Heart right ventricle (tissue), 16 donors: ENCODE measurements at regions not wholly inside any gene's neighbourhood (a gene's known extent, or its start where the extent isn't known, plus 50 kb on each side); places are given as distances from the start of the nearest gene placed in this dataset.
"Not testable (repeated sequence)": the region's sequence is repeated elsewhere in the genome, so short reads cannot be mapped to it uniquely, and the experiment has no call there.

Source experiments
- ATAC-seq, 8 donors: fragments of 200-7000 bp; cut with Tn5 transposase; one replicate each; pipeline ENCODE4 v1.9.1; 2020; ENCODE audit warnings: mild to moderate bottlenecking in 8 of 8, moderate library complexity in 8 of 8, moderate number of reproducible peaks in 1 of 8
- DNase-seq, 2 donors: peaks; one replicate each; pipeline ENCODE4 v3.0.0-alpha.2; 2020
- H3K27ac ChIP-seq, 10 donors: fragments of 200-600 bp; sonication (generic) in 2 of 10; one replicate each; pipeline versions ENCODE4 v1.5.0 to v1.8.0; 2020 to 2022; ENCODE audit warnings: mild to moderate bottlenecking in 3 of 10
- H3K27me3 ChIP-seq, 7 donors: fragments of 200-600 bp; one replicate each; pipeline ENCODE4 v1.8.0; 2021 to 2022; ENCODE audit warnings: mild to moderate bottlenecking in 2 of 7
- H3K36me3 ChIP-seq, 9 donors: fragments of 200-600 bp; sonication (generic) in 1 of 9; one replicate each; pipeline versions ENCODE4 v1.5.0 to v1.8.0; 2020 to 2022; ENCODE audit warnings: mild to moderate bottlenecking in 2 of 9
- H3K4me1 ChIP-seq, 9 donors: fragments of 200-600 bp; sonication (generic) in 1 of 9; one replicate each; pipeline versions ENCODE4 v1.5.0 to v1.8.0; 2020 to 2022; ENCODE audit warnings: mild to moderate bottlenecking in 4 of 9
- H3K4me3 ChIP-seq, 10 donors: fragments of 200-600 bp; sonication (generic) in 2 of 10; one replicate each; pipeline versions ENCODE4 v1.5.0 to v1.8.0; 2020 to 2022; ENCODE audit warnings: mild to moderate bottlenecking in 7 of 10, moderate library complexity in 2 of 10
- H3K9me3 ChIP-seq, 11 donors: fragments of 200-600 bp in 10 of 11; sonication (generic) in 2 of 11; one replicate each; pipeline versions ENCODE4 v1.5.0 to v1.8.0; 2013 to 2022; ENCODE audit warnings: mild to moderate bottlenecking in 2 of 11, control low read depth in 1 of 11, moderate library complexity in 1 of 11
- CTCF ChIP-seq, 9 donors: fragments of 200-600 bp; sonication (generic) in 2 of 9; IDR thresholded peaks; one replicate each; pipeline versions ENCODE4 v1.5.0 to v1.8.0; 2021 to 2022; ENCODE audit warnings: antibody characterized with exemption in 9 of 9, mild to moderate bottlenecking in 5 of 9, moderate library complexity in 1 of 9
- WGBS, 2 donors: extraction: QIAGEN DNeasy Blood & Tissue Kit; methylation state at CpG; one replicate each; pipeline ENCODE4 v1.1.7; 2013; ENCODE audit warnings: inconsistent platforms in 1 of 2; 5-methylcytosine and 5-hydroxymethylcytosine counted together
- intact Hi-C, 10 donors: fragments of 100-400 bp; cut with DNase I; formaldehyde crosslinking; loops; one replicate each; pipeline versions ENCODE4 v1.11.1 to v1.14.2; 2022
- donor health status: Arrhythmogenic right ventricular cardiomyopathy.
- donor health status: ischemic (EF 13 %, LVEDD 7.1; RV severe dilation, severe dysfunction).
- donor health status: healthy with polysubstance abuse.
- donor health status: DM: no; HTN: yes; CAD: no.
- donor health status: DM: no; HTN: no; CAD: no.
- donor health status: ischemic (EF 25% LVEDD 6.9; RV normal size, moderate dysfunction).
- donor health status: ischemic (EF 25% LVEDD 5.7; RV mildly dilated, moderate dysfunction).
- donor health status: healthy.
- donor health status: DM: yes; HTN: yes; CAD: no.
- donor health status: Ischemic cardiomyopathy.
- donor health status: ischemic (EF 35%, LVEDD 5.7; RV mildly dilated, moderate dysfunction).
- donor health status: nonischemic (EF 11% LVEDD 7.7; RV severe dilation, severe dysfunction).
- donor health status: DM: yes; HTN: yes; CAD: no.
- donor health status: PGD.
- donor health status: ischemic (EF 29% LVEDD 5.4; RV normal size, mild dysfunction).
- donor health status: nonischemic (EF 23%, LVEDD 6.1; RV moderate dilation, normal function).

- no CpG with 5 or more reads among the region's 6 CpGs for WGBS, 2 donors
- H3K4me3 ChIP-seq, intact Hi-C loops, H3K9me3 ChIP-seq, H3K27me3 ChIP-seq, H3K4me1 ChIP-seq, ATAC-seq, H3K27ac ChIP-seq, DNase-seq, H3K36me3 ChIP-seq: not testable (repeated sequence)
Observed at GRCh38 chr16:16723819-16724519, 345.0 kb downstream of the NPIPA7 start.

- DNase-seq, intact Hi-C loops, ATAC-seq, H3K4me1 ChIP-seq, H3K27me3 ChIP-seq, H3K36me3 ChIP-seq, H3K27ac ChIP-seq, H3K4me3 ChIP-seq, H3K9me3 ChIP-seq: not testable (repeated sequence)
- no CpG with 5 or more reads among the region's 2 CpGs for WGBS, 2 donors
Observed at GRCh38 chr16:16727048-16727447, 348.1 kb downstream of the NPIPA7 start.

GRCh38 chr16:16742573-16742972 lies 363.6 kb downstream of the NPIPA7 start:
- H3K36me3 ChIP-seq, ATAC-seq, H3K4me3 ChIP-seq, H3K27ac ChIP-seq, intact Hi-C loops, H3K9me3 ChIP-seq, DNase-seq, H3K4me1 ChIP-seq, H3K27me3 ChIP-seq: not testable (repeated sequence)
- WGBS, 2 donors = 43 to 71% methylated on average over 1 of the region's 1 CpG

- H3K36me3 ChIP-seq, H3K4me3 ChIP-seq, intact Hi-C loops, H3K27me3 ChIP-seq, H3K4me1 ChIP-seq, H3K27ac ChIP-seq, ATAC-seq, H3K9me3 ChIP-seq, DNase-seq: not testable (repeated sequence)
- WGBS, 2 donors = 88 to 100% methylated on average over 1 of the region's 5 CpGs
Observed at GRCh38 chr16:16754992-16755667, 376.2 kb downstream of the NPIPA7 start.

- Histone ChIP-seq H3K27ac (no peak overlapping the region), H3K4me1 (no peaks in the 10 kb centered on the region), H3K27me3 (no peaks in the 10 kb centered on the region), H3K9me3 (peaks cover 0 to 3% (median 0%) of the 10 kb centered on the region in 11 donors), H3K36me3 (no peaks in the 10 kb centered on the region), H3K4me3 (no peak overlapping the region)
- DNase-seq (no peak), ATAC-seq (no peak)
- TF ChIP-seq CTCF (IDR thresholded peaks at IDR 0.05) = no peak
- 76 to 78% methylated on average over 4 of the region's 4 CpGs for WGBS, 2 donors
- intact Hi-C loops = no loop called here
Observed at GRCh38 chr16:16763449-16763848, 384.5 kb downstream of the NPIPA7 start.

- 58 to 86% methylated on average over 1 of the region's 1 CpG for WGBS, 2 donors
- intact Hi-C loops, H3K9me3 ChIP-seq: not testable (repeated sequence)
Observed at GRCh38 chr16:16770717-16771116, 391.8 kb downstream of the NPIPA7 start.

GRCh38 chr16:16774389-16774788 lies 395.4 kb downstream of the NPIPA7 start:
- Histone ChIP-seq H3K27ac (no peak overlapping the region), H3K4me3 (no peak overlapping the region), H3K27me3 (peaks cover 0 to 11% (median 0%) of the 10 kb centered on the region in 7 donors), H3K9me3 (peaks cover 0 to 10% (median 0%) of the 10 kb centered on the region in 11 donors), H3K4me1 (no peaks in the 10 kb centered on the region), H3K36me3 (no peaks in the 10 kb centered on the region)
- TF ChIP-seq CTCF (IDR thresholded peaks at IDR 0.05) = no peak
- DNase-seq (no peak), ATAC-seq (no peak)
- intact Hi-C loops = no loop called here
- WGBS, 2 donors = 47 to 50% methylated on average over 5 of the region's 5 CpGs

More at GRCh38 chr16:16770717-16771116, 391.8 kb downstream of the NPIPA7 start:
- not testable (repeated sequence) for H3K4me1 ChIP-seq, H3K36me3 ChIP-seq, DNase-seq, H3K4me3 ChIP-seq, ATAC-seq, H3K27ac ChIP-seq
- peaks cover 0 to 11% (median 0%) of the 10 kb centered on the region in 7 donors for H3K27me3 ChIP-seq
